ENCODE measurements at regions not wholly inside any gene's neighbourhood (a gene's known extent, or its start where the extent isn't known, plus 50 kb on each side); places are given as distances from the start of the nearest gene placed in this dataset.

GRCh38 chr22:47476231-47476630 lies 713.8 kb downstream of the TBC1D22A start:
- H3K9me3 ChIP-seq (ENCODE audit: low read depth, low read length), result no peaks in the 10 kb centered on the region
- no peak overlapping the region for H3K9ac ChIP-seq (ENCODE audit: insufficient read length)
- H3K4me3 ChIP-seq, result no peak overlapping the region
- DNase-seq (ENCODE audit: low read depth, low spot score), result no peak
- TF ChIP-seq POLR2AphosphoS5 (IDR thresholded peaks at IDR 0.05; ENCODE audit: borderline replicate concordance, low read depth, low read length) (no peak), FOXP2 (optimal IDR thresholded peaks at IDR 0.05; ENCODE audit: control extremely low read depth, extremely low read length, insufficient read depth) (no peak), EZH2 (IDR thresholded peaks at IDR 0.05) (no peak)
- H3K36me3 ChIP-seq (ENCODE audit: insufficient read depth, low read length), result no peaks in the 10 kb centered on the region
- H3K27ac ChIP-seq, result no peak overlapping the region

DNA sequence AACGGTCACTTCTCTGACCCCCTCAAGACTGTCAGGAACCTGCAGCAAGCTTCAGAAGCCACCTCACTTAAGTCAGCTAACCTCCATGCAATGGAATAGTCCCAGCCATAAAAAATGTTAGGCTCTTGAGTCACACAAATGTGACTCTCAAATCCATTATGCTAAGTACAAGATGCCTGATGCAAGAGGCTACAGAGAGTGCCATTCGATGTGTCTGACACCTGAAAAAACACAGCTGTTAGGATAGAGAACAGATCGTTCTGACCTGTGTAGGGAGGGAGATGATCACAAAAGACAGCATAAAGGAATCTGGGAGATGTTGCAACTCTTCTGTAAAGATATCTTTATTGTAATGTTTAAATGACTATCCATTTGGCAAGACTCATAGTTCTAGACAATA lies 712.4 kb downstream of the TBC1D22A start:
- Histone ChIP-seq H3K9ac (ENCODE audit: insufficient read length) (no peak overlapping the region), H3K36me3 (ENCODE audit: insufficient read depth, low read length) (no peaks in the 10 kb centered on the region), H3K27ac (no peak overlapping the region), H3K4me3 (no peak overlapping the region), H3K9me3 (ENCODE audit: low read depth, low read length) (no peaks in the 10 kb centered on the region)
- DNase-seq (ENCODE audit: low read depth, low spot score), result no peak
- TF ChIP-seq FOXP2 (optimal IDR thresholded peaks at IDR 0.05; ENCODE audit: control extremely low read depth, extremely low read length, insufficient read depth), result no peak
- no peak for TF ChIP-seq EZH2 (IDR thresholded peaks at IDR 0.05)
- no peak for TF ChIP-seq POLR2AphosphoS5 (IDR thresholded peaks at IDR 0.05; ENCODE audit: borderline replicate concordance, low read depth, low read length)

- DNase-seq (ENCODE audit: low read depth, low spot score), result no peak
- Histone ChIP-seq H3K27ac (no peak overlapping the region), H3K9ac (ENCODE audit: insufficient read length) (no peak overlapping the region), H3K9me3 (ENCODE audit: low read depth, low read length) (no peaks in the 10 kb centered on the region), H3K4me3 (no peak overlapping the region), H3K36me3 (ENCODE audit: insufficient read depth, low read length) (no peaks in the 10 kb centered on the region)
- no peak for TF ChIP-seq FOXP2 (optimal IDR thresholded peaks at IDR 0.05; ENCODE audit: control extremely low read depth, extremely low read length, insufficient read depth)
Measured at GRCh38 chr22:47474464-47474863, 712.0 kb downstream of the TBC1D22A start.

GRCh38 chr22:47472636-47473035 lies 710.2 kb downstream of the TBC1D22A start:
- no peak for DNase-seq (ENCODE audit: low read depth, low spot score)
- Histone ChIP-seq H3K9me3 (ENCODE audit: low read depth, low read length) (no peaks in the 10 kb centered on the region), H3K27ac (no peak overlapping the region), H3K9ac (ENCODE audit: insufficient read length) (no peak overlapping the region), H3K4me3 (no peak overlapping the region), H3K36me3 (ENCODE audit: insufficient read depth, low read length) (no peaks in the 10 kb centered on the region)
- TF ChIP-seq POLR2AphosphoS5 (IDR thresholded peaks at IDR 0.05; ENCODE audit: borderline replicate concordance, low read depth, low read length) (no peak), EZH2 (IDR thresholded peaks at IDR 0.05) (no peak), FOXP2 (optimal IDR thresholded peaks at IDR 0.05; ENCODE audit: control extremely low read depth, extremely low read length, insufficient read depth) (no peak)

DNA sequence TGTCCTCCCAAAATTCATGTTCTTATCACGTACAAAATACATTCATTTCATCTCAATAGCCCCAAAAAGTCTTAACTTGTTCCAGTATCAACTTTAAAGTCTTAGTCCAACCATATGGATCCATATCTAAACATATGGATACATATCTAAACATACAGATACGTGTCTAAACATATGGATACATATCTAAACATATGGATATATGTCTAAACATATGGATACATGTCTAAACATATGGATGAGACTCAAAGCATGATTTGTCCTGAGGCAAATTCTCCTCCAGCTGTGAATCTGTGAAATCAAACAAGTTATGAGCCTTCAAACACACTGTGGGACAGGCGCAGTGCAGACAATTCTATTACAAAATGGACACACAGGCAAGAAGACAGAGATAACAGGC lies 709.0 kb downstream of the TBC1D22A start:
- H3K27ac ChIP-seq, result no peak overlapping the region
- H3K9me3 ChIP-seq (ENCODE audit: low read depth, low read length), result no peaks in the 10 kb centered on the region
- H3K4me3 ChIP-seq, result no peak overlapping the region
- no peak overlapping the region for H3K9ac ChIP-seq (ENCODE audit: insufficient read length)
- TF ChIP-seq FOXP2 (optimal IDR thresholded peaks at IDR 0.05; ENCODE audit: control extremely low read depth, extremely low read length, insufficient read depth) (no peak), POLR2AphosphoS5 (IDR thresholded peaks at IDR 0.05; ENCODE audit: borderline replicate concordance, low read depth, low read length) (no peak), EZH2 (IDR thresholded peaks at IDR 0.05) (no peak)
- H3K36me3 ChIP-seq (ENCODE audit: insufficient read depth, low read length), result no peaks in the 10 kb centered on the region
- no peak for DNase-seq (ENCODE audit: low read depth, low spot score)

DNA sequence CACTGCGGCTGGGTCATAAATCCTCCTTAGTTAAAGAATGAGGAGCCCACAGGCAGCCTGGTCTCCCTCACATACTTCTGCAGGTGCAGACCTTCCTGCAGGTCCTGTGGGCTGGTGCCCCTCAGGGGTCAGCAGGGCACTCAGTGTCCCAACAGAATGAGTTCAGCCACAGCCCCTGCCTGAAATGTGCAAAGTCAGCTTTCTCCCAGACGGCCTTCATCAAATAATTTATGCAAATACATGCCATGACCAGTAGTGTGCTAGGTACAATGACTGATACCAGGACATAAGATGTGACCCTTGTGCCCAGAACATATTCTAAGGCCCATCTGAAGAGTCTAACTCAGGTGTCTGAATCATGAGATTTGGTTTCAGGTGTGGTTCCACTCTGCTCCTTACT lies 703.4 kb downstream of the TBC1D22A start:
- H3K27ac ChIP-seq, result no peak overlapping the region
- no peaks in the 10 kb centered on the region for H3K36me3 ChIP-seq (ENCODE audit: insufficient read depth, low read length)
- H3K9me3 ChIP-seq (ENCODE audit: low read depth, low read length), result no peaks in the 10 kb centered on the region
- no peak overlapping the region for H3K9ac ChIP-seq (ENCODE audit: insufficient read length)
- DNase-seq (ENCODE audit: low read depth, low spot score), result no peak
- H3K4me3 ChIP-seq, result no peak overlapping the region
- no peak for TF ChIP-seq FOXP2 (optimal IDR thresholded peaks at IDR 0.05; ENCODE audit: control extremely low read depth, extremely low read length, insufficient read depth)
- no peak for TF ChIP-seq POLR2AphosphoS5 (IDR thresholded peaks at IDR 0.05; ENCODE audit: borderline replicate concordance, low read depth, low read length)
- TF ChIP-seq EZH2 (IDR thresholded peaks at IDR 0.05), result no peak

GRCh38 chr22:47465222-47465621 lies 702.8 kb downstream of the TBC1D22A start:
- Histone ChIP-seq H3K27ac (no peak overlapping the region), H3K9ac (ENCODE audit: insufficient read length) (no peak overlapping the region), H3K9me3 (ENCODE audit: low read depth, low read length) (no peaks in the 10 kb centered on the region), H3K4me3 (no peak overlapping the region), H3K36me3 (ENCODE audit: insufficient read depth, low read length) (no peaks in the 10 kb centered on the region)
- DNase-seq (ENCODE audit: low read depth, low spot score), result no peak
- no peak for TF ChIP-seq FOXP2 (optimal IDR thresholded peaks at IDR 0.05; ENCODE audit: control extremely low read depth, extremely low read length, insufficient read depth)
- TF ChIP-seq EZH2 (IDR thresholded peaks at IDR 0.05), result no peak
- no peak for TF ChIP-seq POLR2AphosphoS5 (IDR thresholded peaks at IDR 0.05; ENCODE audit: borderline replicate concordance, low read depth, low read length)

- Histone ChIP-seq H3K9me3 (ENCODE audit: low read depth, low read length) (no peaks in the 10 kb centered on the region), H3K9ac (ENCODE audit: insufficient read length) (no peak overlapping the region), H3K36me3 (ENCODE audit: insufficient read depth, low read length) (no peaks in the 10 kb centered on the region), H3K4me3 (no peak overlapping the region), H3K27ac (no peak overlapping the region)
- no peak for TF ChIP-seq EZH2 (IDR thresholded peaks at IDR 0.05)
- TF ChIP-seq FOXP2 (optimal IDR thresholded peaks at IDR 0.05; ENCODE audit: control extremely low read depth, extremely low read length, insufficient read depth), result no peak
- no peak for TF ChIP-seq POLR2AphosphoS5 (IDR thresholded peaks at IDR 0.05; ENCODE audit: borderline replicate concordance, low read depth, low read length)
- DNase-seq (ENCODE audit: low read depth, low spot score), result no peak
Measured at GRCh38 chr22:47463220-47463619, 700.8 kb downstream of the TBC1D22A start.

GRCh38 chr22:47460861-47461260 lies 698.4 kb downstream of the TBC1D22A start:
- TF ChIP-seq POLR2AphosphoS5 (IDR thresholded peaks at IDR 0.05; ENCODE audit: borderline replicate concordance, low read depth, low read length) (no peak), EZH2 (IDR thresholded peaks at IDR 0.05) (no peak), FOXP2 (optimal IDR thresholded peaks at IDR 0.05; ENCODE audit: control extremely low read depth, extremely low read length, insufficient read depth) (no peak)
- no peak for DNase-seq (ENCODE audit: low read depth, low spot score)
- H3K36me3 ChIP-seq (ENCODE audit: insufficient read depth, low read length), result no peaks in the 10 kb centered on the region
- no peaks in the 10 kb centered on the region for H3K9me3 ChIP-seq (ENCODE audit: low read depth, low read length)
- no peak overlapping the region for H3K9ac ChIP-seq (ENCODE audit: insufficient read length)
- no peak overlapping the region for H3K27ac ChIP-seq
- H3K4me3 ChIP-seq, result no peak overlapping the region
